HEK293T (cell line): ENCODE measurements at regions not wholly inside any gene's neighbourhood (a gene's known extent, or its start where the extent isn't known, plus 50 kb on each side); places are given as distances from the start of the nearest gene placed in this dataset.

Experiments used
- CTCF ChIA-PET: fragments of 350-600 bp; formaldehyde crosslinking; extraction: SDS; loops from one replicate; lab custom pipeline; 2021; ENCODE audit warnings: antibody characterized with exemption, inconsistent platforms; lab: Yijun Ruan, JAX
- POLR2A ChIA-PET: fragments of 350-600 bp; formaldehyde crosslinking; extraction: SDS; loops from one replicate; lab custom pipeline; 2020; ENCODE audit warnings: antibody characterized with exemption, inconsistent platforms; lab: Yijun Ruan, JAX
- DNase-seq: peaks from one replicate; pipeline ENCODE4 v3.0.0; 2012; ENCODE audit warnings: mixed read lengths; ENCODE audit errors: extremely low spot score
- ARNT ChIP-seq: fragments of 450-650 bp; IDR thresholded peaks from 2 replicates; pipeline ENCODE4 v1.6.1; 2017; ENCODE audit warnings: mild to moderate bottlenecking
- BHLHE40 ChIP-seq: fragments of 450-650 bp; IDR thresholded peaks from 2 replicates; pipeline ENCODE4 v1.6.1; 2016; ENCODE audit warnings: mild to moderate bottlenecking, moderate library complexity, borderline replicate concordance
- CTBP1 ChIP-seq: fragments of 450-650 bp; IDR thresholded peaks from 2 replicates; pipeline ENCODE4 v1.6.1; 2016; ENCODE audit warnings: borderline replicate concordance
- ELF4 ChIP-seq: fragments of 450-650 bp; IDR thresholded peaks from 2 replicates; pipeline ENCODE4 v1.6.1; 2017; ENCODE audit warnings: antibody characterized with exemption
- FOXA1 ChIP-seq: fragments of 450-650 bp; IDR thresholded peaks from 2 replicates; pipeline ENCODE4 v1.6.1; 2016; ENCODE audit warnings: mild to moderate bottlenecking
- FOXK2 ChIP-seq: fragments of 450-650 bp; IDR thresholded peaks from 2 replicates; pipeline ENCODE4 v1.6.1; 2016; ENCODE audit warnings: mild to moderate bottlenecking
- FOXM1 ChIP-seq: fragments of 450-650 bp; IDR thresholded peaks from 2 replicates; pipeline ENCODE4 v1.6.1; 2017; ENCODE audit warnings: mild to moderate bottlenecking, borderline replicate concordance
- HDGF ChIP-seq: fragments of 450-650 bp; IDR thresholded peaks from 2 replicates; pipeline ENCODE4 v1.6.1; 2017; ENCODE audit warnings: antibody characterized with exemption, borderline replicate concordance
- L3MBTL2 ChIP-seq: fragments of 450-650 bp; conservative IDR thresholded peaks from 2 replicates; pipeline ENCODE4 v1.6.1; 2016; ENCODE audit warnings: mild to moderate bottlenecking
- LEF1 ChIP-seq: fragments of 450-650 bp; IDR thresholded peaks from 2 replicates; pipeline ENCODE4 v1.6.1; 2017; ENCODE audit warnings: mild to moderate bottlenecking, borderline replicate concordance
- NFRKB ChIP-seq: fragments of 450-650 bp; IDR thresholded peaks from 2 replicates; pipeline ENCODE4 v1.6.1; 2016; ENCODE audit warnings: mild to moderate bottlenecking, moderate library complexity
- PKNOX1 ChIP-seq: fragments of 450-650 bp; IDR thresholded peaks from 2 replicates; pipeline ENCODE4 v1.6.1; 2016
- SP1 ChIP-seq: fragments of 450-650 bp; IDR thresholded peaks from 2 replicates; pipeline ENCODE4 v1.6.1; 2017
- SUZ12 ChIP-seq: fragments of 450-650 bp; IDR thresholded peaks from 2 replicates; pipeline ENCODE4 v1.6.1; 2016; ENCODE audit warnings: mild to moderate bottlenecking
- TARDBP ChIP-seq: fragments of 450-650 bp; IDR thresholded peaks from 2 replicates; pipeline ENCODE4 v1.6.1; 2016
- ZNF384 ChIP-seq: fragments of 450-650 bp; IDR thresholded peaks from 2 replicates; pipeline ENCODE4 v1.6.1; 2016

GRCh38 chr5:142259758-142260157 lies 65.1 kb downstream of the SPRY4 start:
- ChIA-PET POLR2A (no interaction called here), CTCF (interaction anchor here (0.6 kb wide), 1 partner anchor 328 kb away, joined by 3 read pairs; no protein-coding TSS in a partner anchor)
- DNase-seq, result no peak
- TF ChIP-seq FOXK2 (no peak), FOXA1 (no peak), ZNF384 (no peak), LEF1 (no peak), ELF4 (no peak), PKNOX1 (no peak), BHLHE40 (no peak)

GRCh38 chr5:142255831-142256230 lies 69.0 kb downstream of the SPRY4 start:
- POLR2A ChIA-PET, result no interaction called here
- CTCF ChIA-PET, result interaction anchor here (0.7 kb wide), 1 partner anchor 98 kb away, joined by 3 read pairs; no protein-coding TSS in a partner anchor
- TF ChIP-seq PKNOX1 (no peak), CTBP1 (no peak), NFRKB (no peak), FOXK2 (no peak), SP1 (no peak), ZNF384 (no peak), ARNT (no peak), LEF1 (no peak), ELF4 (no peak), L3MBTL2 (no peak), BHLHE40 (no peak), SUZ12 (no peak), HDGF (no peak), FOXA1 (no peak), FOXM1 (no peak), TARDBP (no peak)
- no peak for DNase-seq

GRCh38 chr5:142254431-142254830 lies 70.4 kb downstream of the SPRY4 start:
- POLR2A ChIA-PET, result no interaction called here
- CTCF ChIA-PET, result interaction anchor here (0.5 kb wide), 1 partner anchor 25 kb away, joined by 3 read pairs; no protein-coding TSS in a partner anchor
- DNase-seq, result no peak
- TF ChIP-seq HDGF (no peak), ARNT (no peak), PKNOX1 (no peak), LEF1 (no peak), ELF4 (no peak), ZNF384 (no peak), BHLHE40 (no peak)

GRCh38 chr5:142253938-142254337 lies 70.9 kb downstream of the SPRY4 start:
- CTCF ChIA-PET, result interaction anchor here (0.5 kb wide), 1 partner anchor 26 kb away, joined by 3 read pairs; no protein-coding TSS in a partner anchor
- TF ChIP-seq LEF1 (no peak), HDGF (no peak), ZNF384 (no peak), L3MBTL2 (no peak), TARDBP (no peak), ARNT (no peak), FOXA1 (no peak)
- POLR2A ChIA-PET, result no interaction called here
- DNase-seq, result no peak

- ChIA-PET POLR2A (no interaction called here), CTCF (interaction anchor here (0.8 kb wide), 1 partner anchor 433 kb away, joined by 4 read pairs; no protein-coding TSS in a partner anchor)
- TF ChIP-seq SP1 (no peak), ZNF384 (no peak), PKNOX1 (no peak), L3MBTL2 (no peak), FOXM1 (no peak), NFRKB (no peak), LEF1 (no peak), SUZ12 (no peak), TARDBP (no peak), FOXA1 (no peak), ARNT (no peak), HDGF (no peak), FOXK2 (no peak), CTBP1 (no peak), BHLHE40 (no peak), ELF4 (no peak)
- DNase-seq, result no peak
These were observed 74.7 kb downstream of the SPRY4 start for GRCh38 chr5:142250119-142250518.

GRCh38 chr5:142248853-142249462 lies 75.9 kb downstream of the SPRY4 start:
- ChIA-PET POLR2A (interaction anchor here (0.7 kb wide), 1 partner anchor 15 kb away, joined by 3 read pairs; no protein-coding TSS in a partner anchor), CTCF (no interaction called here)
- no peak for TF ChIP-seq SUZ12
- peak; percentile 54 for TF ChIP-seq PKNOX1
- DNase-seq, result no peak
